ENCODE measurements at regions not wholly inside any gene's neighbourhood (a gene's known extent, or its start where the extent isn't known, plus 50 kb on each side); places are given as distances from the start of the nearest gene placed in this dataset.

DNA sequence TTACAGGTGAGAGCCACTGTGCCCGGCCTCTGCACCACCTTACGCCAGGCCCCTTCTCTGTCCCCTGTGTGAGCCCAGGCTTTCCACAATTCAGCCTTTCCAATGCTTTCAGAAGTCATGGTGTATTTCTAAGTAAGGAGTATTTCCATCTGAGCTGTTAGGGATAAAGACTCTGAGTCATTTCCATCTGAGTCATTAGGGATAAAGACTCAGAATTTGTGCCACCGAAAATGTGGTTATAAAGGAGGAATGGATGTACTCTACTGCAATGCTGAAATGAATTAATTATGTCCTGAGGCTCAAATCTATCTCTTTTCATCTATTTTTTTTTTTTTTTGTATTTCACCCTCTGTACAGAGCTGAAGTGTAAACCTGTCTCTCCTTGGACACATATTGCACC, 84.0 kb downstream of the GATA3 start:
- TF ChIP-seq CTCF (IDR thresholded peaks at IDR 0.05) (no peak), POLR2AphosphoS5 (IDR thresholded peaks at IDR 0.05; ENCODE audit: insufficient read depth in 1 of 2, low read depth in 1 of 2) (no peak)
